Stimulated activated CD8-positive, alpha-beta memory T cell treated with anti-CD3 and anti-CD28 coated beads, Interleukin-12 subunit alpha, Interleukin-12 subunit beta, amount 100 ng/mL, for 24 hours (primary cell): ENCODE measurements at regions not wholly inside any gene's neighbourhood (a gene's known extent, or its start where the extent isn't known, plus 50 kb on each side); places are given as distances from the start of the nearest gene placed in this dataset.
"Not testable (repeated sequence)": the region's sequence is repeated elsewhere in the genome, so short reads cannot be mapped to it uniquely, and the experiment has no call there.

Source experiments
- DNase-seq: peaks from one replicate; pipeline ENCODE4 v3.0.0-alpha.2; 2020; ENCODE audit errors: extremely low read depth

DNA sequence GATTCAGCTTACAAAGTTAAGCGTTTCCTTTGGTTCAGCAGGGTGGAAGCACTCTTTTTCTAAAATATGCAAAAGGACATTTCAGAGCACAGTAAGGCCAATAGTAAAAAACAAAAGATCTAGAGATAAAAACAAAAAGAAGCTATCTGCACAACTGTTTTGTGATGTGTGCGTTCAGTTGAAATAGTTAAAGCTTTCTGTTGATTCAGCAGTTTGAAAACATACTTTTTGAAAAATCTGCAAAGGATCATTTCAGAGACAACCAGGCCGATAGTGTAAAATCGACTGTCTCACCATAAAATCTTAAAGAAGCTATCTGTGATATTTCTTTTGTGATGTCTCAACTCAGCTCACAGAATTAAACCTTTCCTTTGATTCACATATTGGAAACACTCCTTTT lies 300.0 kb upstream of the ALG10B start:
- no peak for DNase-seq

DNA sequence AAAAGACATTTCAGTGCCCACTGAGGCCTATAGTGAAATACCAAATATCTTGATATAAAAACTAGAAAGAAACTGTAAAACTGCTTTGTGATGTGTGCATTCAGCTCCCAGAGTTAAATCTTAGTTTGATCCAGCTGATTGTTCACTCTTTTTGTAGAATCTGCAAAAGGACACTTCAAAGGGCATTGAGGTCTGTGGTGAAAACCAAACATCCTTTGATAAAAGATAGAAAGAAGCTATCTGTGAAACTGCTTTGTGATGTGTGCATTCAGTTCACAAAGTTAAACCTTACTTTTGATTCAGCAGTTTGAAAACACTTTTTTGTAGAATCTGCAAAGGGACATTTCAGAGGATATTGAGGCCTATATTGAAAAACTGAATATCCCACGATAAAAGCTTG lies 290.7 kb upstream of the ALG10B start:
- no peak for DNase-seq

DNA sequence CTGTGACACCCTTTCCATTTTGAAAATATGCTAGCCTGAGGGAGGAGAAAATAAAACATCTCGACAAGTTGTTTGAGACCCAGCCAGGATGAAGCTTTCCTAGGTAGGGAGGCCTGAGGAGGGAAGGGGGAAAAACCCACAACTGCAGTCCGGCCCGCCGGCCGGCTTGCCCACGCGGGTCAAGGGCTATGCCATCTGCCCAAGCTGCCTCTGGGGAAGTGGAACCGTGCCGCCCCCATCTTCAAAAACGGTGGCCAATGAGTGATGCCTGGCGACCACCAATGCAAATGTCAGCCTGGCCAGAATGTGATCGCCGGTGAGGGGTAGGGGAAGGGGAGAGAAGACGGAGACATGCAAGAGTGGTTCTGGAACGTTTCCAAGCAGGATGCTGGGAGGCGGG lies 263.5 kb upstream of the ALG10B start:
- DNase-seq = no peak

DNA sequence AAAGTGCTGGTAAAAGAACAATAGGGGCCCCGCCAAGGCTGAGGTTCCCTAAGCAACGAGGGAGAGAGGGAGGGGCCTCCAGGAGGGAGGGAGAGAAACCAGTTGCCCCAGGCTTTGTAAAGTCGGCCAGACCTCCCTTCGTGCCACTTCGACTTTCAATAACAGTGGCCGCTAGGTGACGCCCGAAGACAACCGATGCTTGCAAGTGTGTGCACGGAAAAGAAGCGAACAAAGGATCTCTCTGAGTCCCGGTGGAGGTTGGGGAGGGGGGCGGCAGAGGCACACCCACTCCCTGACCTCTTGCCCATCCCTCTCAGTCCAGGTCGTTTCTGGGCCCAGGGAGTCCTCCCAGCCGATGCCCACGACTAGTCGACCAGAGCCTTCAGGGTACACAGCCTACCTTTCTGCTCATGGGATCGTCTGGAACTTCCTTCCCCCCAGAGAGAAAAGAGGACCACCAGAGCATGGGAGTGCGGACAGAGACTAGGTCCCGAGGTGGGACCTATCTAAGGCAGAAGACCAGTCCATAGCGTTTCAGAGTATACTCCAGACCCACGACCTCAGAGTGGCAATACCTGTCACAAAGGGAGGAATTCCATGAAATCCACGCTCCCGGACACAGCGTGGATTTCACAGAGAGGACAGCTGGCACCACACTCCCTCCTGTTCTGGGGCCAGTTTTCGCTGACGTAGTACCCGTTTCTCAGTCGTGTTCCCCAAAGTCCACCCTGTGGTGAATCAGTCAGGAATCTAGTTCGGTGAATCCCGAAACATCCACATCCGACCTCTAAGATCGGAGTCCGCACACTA lies 262.7 kb upstream of the ALG10B start:
- no peak for DNase-seq

DNA sequence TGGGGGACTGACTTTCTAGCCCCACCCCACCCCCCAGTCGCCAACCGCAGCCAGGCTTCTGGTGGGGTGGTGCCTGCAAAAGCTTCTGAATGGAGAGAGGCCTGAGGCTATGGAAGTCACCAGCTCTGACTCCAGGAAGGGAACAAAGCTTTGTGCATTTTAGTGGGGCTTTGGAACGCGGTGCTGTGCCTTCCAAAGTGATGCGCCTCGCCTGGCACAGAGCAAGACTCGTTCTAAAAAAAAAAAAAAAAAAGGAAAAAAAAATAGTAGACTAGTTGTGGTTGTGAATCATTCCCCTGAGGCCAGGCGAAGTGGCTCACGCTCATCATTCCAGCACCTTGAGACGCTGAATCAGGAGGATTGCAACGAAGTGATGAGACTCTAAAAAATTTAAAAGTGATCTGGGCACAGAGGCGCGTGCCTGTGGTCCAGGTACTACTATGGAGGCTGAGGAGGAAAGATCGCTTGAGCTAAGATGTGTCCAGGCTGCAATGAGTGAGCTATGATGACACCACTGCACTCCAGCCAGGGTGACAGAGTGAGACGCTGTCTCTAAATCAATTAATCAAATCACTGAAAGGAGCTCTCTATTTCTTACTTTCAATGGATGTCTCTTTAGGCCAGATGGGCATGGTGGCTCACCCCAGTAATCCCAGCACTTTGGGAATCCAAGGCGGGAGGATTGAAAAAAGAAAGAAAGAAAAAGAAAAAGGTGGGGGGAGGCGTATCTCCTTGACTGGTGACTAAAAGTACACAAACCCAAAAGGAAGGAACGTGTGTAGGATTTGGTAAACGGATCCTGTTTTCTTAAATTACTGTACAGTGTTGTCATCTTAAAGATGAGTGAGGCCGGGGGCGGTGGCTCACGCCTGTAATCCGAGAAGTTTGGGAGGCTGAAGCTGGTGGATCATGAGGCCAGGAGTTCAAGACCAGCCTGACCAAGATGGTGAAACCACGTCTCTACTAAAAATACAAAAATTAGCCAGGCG lies 259.6 kb upstream of the ALG10B start:
- DNase-seq = no peak

DNA sequence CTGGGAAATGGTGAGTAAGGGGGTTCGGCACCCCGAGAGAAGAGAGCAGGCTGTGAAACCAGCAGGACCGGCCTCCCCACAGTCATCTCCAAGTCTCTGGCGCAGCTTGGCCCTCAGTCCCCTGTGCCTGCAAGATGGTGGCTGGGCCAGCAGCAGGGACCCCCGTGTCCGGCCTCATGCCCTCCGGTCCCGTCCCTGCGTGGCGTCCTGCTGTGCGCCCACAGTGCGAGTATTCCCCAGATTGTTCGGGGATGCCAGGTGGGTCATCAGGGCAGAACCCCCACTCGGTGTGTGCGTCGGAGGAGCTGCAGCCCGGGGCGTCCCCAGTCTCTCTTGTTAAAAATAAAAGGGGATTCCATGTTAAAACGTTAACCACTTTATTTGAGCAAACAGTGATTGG lies 216.9 kb upstream of the ALG10B start:
- no peak for DNase-seq

DNA sequence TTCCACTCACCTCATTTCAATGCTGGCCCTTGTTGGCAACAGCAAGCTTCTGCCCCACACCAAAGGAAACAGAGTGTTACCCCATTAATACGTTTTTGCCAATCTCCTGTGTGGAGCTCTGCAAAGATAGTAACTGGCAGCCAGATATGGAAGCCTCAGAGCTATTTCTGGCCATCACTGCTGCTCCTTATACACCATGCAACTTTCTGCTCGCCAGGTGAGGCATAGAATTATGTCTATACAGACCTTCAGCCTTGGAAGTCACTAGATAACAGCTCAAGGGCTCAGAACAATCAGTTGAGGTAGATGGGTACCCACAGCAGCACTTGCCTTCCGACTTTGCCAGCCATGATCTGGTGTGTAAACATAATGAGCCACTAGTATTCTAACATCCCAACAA lies 214.8 kb upstream of the ALG10B start:
- no peak for DNase-seq

DNA sequence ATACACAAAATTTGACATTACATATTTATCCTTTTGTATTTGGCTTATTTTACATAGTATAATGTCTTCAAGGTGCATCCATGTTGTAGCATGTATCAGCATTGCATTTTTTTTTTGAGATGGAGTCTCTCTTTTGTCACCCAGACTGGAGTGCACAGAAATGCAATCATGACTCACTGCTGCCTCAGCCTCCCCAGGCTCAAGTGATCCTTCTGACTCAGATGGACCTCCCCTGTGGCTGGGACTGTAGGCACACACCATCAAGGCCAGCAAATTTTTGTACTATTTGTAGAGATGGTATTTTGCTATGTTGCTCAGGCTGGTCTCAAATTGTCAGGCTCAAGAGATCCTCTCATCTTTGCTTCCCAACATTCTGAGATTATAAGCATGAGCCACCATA lies 214.4 kb upstream of the ALG10B start:
- DNase-seq = no peak

DNA sequence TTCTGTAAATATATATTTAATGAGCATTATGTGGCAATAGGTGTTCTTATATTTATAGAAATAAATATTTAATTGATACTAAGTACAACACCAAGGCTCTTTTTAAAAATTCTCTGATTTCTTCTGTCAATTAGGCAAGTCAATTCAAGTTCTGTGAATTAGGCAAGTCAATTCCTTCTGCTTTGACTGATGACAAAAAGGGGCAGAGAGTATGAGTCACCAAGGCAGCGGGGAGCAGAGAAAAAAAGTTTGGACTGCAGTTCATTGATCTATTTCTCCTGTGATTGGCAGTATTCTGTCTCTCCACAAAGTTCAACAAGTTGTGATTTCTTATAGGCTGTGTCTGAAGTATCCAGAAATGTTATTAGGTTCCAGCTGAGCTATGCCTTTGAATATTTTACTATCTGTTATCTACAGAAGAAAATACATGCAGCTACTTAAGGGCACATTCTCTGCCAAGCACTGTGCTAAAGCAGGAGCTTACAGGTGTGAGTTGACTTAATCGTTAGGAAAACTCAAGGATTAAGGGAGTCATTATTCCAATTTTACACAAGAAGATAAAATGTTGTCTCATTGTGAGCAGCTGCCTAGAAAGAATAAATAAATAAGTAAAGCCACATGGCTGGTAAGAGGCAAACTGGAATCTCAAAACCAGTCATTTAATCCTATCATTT lies 206.4 kb upstream of the ALG10B start:
- DNase-seq = no peak

DNA sequence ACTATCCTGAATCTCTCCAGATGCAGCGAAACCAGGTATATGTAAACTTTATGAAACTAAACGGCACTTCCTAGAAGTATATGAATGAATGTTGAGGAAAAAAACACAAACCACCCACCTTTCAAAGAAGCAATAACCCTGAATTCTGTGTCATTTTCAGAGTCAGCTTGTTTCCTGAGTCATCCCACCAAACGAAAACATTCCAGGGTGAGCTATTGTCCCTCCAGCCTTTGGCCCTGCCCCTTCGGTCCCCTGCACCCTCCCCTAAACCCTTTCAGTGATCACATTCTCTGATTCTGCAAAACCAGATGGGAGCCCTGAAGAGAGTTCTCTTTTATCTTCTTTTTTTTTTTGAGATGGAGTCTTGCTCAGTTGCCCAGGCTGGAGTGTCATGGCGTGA lies 202.6 kb upstream of the ALG10B start:
- DNase-seq = no peak

DNA sequence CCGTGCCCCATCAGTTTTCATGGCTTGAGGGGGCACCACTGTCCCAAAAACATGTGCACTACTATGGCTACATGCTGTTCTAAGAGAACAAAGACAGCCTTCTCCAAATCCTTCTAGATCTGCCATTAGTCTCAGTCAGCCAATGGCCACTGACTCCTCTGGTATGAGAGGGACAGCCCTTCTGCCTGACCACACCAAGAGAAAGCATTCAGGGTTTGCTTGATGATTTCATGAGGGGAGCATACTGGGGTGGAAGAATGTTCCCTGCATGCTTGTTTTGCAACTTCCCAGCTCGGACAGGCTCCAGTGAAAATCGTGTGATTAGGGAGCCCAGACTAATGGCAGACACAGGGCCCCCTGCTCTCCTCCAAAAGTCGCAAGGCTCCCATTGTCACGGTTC lies 199.6 kb upstream of the ALG10B start:
- DNase-seq = no peak

DNA sequence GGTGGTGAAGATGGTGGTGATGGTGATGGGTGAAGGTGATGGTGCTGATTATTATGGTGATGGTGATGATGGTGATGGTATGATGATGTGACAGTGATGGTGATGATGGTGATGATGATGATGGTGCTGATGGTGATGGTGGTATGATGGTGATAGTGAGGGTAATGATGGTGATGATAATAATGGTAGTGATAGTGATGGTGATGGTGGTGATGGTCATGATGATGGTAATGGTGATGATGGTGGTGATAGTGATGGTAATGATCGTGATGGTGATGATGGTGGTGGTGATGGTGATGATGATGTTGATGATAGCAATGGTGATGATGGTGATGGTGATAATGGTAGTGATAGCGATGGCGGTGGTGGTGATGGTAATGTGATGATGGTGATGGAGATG lies 197.9 kb upstream of the ALG10B start:
- DNase-seq = no peak

DNA sequence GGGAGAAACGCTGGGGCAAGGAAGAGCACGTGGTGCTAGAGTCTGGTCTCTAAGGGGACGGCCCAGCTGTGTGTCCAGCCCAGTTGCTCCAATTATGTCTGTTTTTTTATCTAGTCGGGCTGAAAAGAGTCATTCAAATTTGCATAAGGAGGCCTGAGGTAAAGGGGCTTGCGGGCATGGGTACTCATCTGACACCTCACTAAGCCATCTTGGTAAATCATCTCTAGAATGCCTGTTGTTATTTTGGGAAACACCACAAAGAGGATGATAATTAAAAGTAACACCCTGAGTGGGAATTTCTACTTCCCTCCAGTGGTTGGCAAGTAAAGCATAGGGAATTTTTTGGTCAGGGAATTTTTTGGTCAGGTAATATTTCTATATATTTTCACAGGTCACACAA lies 196.1 kb upstream of the ALG10B start:
- DNase-seq = no peak

DNA sequence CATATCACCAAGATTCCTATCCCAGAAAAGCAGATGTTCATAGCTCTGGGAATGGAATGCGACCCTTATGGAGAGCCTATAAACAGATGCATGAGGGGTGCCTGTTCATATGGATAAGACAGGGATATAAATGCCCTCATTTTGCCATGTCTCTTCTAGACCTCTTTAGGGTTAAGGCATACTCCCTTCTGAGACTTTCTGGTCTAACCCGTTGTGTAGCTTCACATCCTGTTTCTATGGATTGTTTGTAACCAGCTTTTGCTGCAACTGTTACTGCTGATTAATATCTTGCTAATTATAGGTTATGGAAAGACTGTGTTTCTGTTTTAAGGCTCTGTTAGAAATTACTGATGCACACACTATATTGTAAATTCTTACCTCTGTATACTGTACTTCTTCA lies 193.5 kb upstream of the ALG10B start:
- not testable (repeated sequence) for DNase-seq

DNA sequence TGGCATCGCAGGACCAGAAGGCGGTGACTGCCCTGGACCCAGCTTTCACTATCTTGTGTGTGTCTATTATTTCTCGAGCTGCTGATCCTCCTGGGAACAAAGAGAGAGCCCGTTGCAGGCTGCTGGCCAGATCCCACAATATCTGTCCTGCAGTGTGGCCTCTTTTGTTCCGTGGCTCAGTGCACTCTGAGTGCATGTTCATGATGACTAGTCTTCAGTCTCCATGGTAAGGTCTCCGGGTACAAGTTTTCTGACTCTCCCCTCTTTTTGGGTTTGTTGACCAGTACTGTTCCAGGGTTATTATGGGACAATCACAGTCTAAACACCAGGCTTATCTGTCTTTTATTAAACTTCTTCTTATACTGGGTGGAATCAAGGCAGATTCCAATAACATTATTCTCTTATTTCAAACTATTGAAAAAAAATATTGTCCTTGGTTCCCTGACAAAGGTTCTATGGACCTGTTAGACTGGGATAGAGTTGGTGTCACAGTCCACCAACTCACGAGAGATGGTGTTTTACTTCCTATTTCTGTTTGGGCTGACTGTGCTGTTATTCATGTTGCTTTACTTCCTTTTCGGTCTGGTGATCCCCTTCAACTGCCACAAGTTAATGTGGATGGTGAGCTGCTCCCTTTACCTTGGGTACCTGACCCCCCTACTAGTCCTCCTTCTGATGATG lies 192.9 kb upstream of the ALG10B start:
- DNase-seq = no peak

DNA sequence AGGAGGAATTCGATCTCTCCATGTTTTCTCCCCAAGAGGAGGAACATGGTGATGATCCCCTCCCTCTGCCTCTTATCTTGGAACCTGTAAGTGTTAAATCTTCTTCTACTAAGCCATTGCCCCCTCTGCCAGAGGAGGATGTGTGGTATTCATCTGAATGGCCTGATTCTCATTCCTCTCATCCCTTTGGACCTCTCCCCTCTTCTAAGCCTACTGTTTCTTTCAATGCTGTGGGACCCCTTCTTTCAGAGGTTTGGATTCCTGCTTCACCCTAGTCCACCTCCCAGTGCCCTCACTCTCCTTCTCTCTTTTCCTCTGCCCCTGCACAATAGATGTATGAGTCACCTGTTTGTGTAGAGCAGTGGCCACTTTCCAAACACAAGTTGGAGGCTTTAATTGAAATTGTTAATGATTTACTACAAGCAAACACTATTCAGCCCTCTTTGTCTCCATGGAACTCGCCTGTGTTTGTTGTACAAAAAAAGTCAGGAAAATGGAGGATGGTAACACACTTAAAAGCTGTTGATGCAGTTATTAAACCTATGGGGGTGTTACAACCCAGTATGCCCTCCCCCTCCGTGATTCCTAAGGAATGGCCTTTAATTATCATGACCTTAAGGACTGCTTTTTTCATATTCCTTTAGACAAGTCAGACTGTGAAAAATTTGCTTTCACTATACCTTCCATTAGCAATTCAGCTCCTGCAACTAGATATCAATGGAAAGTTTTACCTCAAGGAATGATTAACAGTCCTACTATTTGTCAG lies 192.1 kb upstream of the ALG10B start:
- DNase-seq = no peak

DNA sequence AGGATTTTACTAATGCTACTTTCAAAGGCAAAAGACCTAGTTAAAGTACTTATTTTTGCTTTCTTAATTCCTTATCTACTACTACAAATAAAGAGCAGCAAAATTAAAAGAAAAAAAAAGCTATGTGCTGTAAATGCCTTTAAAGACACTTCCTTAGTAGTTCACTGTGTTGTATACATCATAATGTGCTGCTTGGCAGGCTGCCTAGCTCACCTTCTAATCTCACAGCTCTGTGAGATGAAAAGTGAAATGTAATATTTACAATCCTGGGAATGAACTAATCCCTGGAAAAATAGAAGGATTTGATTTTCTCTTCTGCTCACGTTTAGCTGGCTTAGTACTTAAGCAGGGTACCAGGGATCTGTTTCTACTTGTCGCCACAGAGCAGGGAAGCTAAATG lies 184.4 kb upstream of the ALG10B start:
- DNase-seq = no peak

DNA sequence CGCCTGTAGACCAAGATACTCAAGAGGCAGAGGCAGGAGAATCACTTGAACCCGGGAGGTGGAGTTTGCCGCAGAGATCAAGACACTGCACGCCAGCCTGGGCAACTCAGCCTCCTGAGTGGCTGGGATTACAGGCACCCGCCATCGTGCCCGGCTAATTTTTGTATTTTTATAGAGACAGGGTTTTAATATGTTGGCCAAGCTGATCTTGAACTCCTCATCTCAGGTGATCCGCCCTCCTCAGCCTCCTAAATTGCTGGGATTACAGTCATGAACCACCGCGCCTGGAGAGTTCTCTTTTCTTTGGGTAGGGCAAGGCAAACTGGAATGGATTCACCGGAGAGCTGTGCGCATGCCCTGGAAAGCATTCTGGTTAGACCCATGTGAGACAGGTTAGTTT lies 179.3 kb upstream of the ALG10B start:
- no peak for DNase-seq

DNA sequence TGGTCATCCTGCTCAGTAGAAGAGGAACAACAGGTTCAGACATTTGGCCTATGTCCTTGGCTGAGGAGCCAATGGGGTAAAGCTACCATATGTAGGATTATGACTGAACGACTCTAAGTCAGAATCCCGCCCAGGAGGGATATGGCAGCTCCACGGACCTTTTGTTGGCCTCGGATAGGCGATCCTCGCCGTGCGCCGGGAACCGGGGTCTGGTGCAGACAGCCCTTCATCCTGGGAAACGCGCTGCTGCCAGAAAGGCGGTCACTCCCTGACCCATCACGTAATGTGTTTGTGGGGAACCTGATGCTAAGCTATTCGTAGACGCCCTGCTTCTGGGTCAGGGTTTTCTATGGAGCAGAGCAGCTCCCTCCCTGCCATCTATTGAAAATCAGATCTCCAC lies 178.9 kb upstream of the ALG10B start:
- no peak for DNase-seq

DNA sequence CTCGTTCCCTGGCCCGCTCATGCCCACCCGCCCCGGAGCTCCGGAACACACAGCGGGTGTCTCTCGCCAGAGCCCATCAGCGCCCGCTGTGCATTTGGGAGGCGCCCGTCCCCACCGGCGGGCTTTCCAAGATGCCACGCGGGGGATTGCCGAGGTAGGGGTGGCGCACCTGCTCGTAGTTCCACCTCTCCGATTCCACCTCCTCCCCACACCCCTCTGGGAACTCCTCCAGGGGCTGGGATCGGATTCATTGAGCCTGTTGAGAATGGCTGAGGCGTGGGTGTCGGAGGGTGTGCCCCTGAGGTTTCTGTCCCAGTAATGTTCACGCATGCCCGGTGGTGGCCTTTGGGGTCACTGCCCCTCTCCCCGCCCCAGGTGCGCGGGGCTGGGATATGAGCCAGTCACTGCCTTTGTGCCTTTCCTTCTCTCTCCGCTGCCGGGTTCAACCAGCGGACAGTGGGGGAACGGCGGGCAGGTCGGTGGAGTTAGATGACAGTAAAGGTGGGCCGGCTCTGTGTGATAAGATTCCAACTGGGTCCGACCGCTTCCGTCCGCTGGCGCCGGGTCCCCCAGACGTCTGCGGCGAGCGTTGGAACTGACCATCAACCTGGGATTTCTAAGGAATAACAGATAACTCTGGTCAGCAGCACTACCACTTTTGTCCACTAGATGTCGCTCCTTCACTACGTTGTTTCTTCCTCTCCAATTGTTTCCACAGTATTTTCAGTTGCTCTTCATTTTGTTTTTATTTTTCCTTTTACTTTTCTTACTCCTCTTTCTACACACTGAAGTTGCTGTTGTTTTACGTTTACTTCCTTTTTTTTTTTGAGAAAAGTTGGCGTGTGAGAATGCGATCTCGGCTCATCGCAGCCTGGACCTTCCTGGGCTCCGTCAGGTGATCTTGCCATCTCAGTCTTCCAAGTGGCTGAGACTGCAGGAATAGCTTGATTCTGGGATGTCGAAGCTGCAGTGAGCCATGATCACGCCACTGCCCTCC lies 178.1 kb upstream of the ALG10B start:
- peak; percentile 15 for DNase-seq
